HG03460 (cell line): ENCODE measurements at regions not wholly inside any gene's neighbourhood (a gene's known extent, or its start where the extent isn't known, plus 50 kb on each side); places are given as distances from the start of the nearest gene placed in this dataset.
A peak's percentile ranks its signal among the peaks of the same experiment; 100 is the strongest.

Source experiments
- ATAC-seq: cut with Tn5 transposase; IDR thresholded peaks from one replicate; pipeline ENCODE4 v1.9.1; 2021; ENCODE audit not compliant: unreplicated experiment

DNA sequence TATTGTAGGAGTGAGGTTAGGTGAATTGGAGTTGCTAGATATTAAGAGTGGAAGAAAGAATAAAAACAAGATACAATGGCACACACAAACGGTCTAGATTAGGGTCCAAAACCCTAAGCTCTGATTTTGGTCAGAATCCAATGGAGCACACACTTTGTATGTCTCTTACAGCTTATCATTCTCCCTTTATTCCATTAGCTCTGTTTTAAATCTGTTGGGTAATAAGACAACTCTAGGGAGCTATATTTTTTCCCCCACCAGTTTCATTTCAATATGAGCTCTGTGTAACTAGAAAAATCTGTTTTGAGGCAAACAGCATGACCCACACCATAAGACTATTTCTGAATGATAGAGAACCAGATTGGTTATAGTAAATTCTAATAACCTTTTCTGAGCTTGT, 465.6 kb downstream of the ADGRL2 start:
- ATAC-seq, result no peak

DNA sequence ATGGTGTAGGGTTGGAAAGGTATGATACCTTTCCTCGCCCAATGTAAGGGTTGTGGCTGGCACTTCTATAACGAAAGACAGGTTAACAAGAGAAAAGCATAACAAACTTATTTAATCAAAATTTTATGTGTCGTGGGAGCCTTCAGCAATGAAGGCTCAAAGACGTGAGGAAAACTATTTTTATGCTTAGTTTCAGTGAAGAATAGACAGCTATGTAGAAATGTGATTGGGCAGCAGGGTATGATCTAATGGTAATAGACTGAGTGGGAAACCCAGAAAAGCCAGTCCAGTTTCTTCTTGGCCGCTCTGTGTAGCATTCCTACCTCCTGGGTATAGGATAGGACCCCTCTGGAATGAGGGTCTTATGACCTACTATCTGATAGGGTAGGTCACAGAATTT, 464.7 kb downstream of the ADGRL2 start:
- no peak for ATAC-seq

DNA sequence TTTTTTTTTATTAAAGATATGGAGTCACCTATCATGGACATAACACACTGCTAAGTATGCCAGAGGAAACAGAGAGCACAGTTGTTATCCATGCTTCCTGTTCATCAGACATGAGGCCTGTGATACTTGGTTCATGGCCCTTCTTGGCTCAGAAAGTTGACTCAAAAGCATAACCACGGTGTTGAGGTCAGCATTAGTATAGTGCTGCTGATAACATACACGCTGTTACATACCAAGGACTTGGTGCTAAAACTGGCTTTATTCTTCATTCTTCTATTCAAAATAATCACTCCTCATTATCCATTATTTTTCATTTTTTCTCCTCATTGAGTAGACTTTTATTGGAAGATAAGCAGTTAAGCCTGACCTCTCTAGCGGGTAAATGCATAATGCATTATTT, 464.1 kb downstream of the ADGRL2 start:
- no peak for ATAC-seq

DNA sequence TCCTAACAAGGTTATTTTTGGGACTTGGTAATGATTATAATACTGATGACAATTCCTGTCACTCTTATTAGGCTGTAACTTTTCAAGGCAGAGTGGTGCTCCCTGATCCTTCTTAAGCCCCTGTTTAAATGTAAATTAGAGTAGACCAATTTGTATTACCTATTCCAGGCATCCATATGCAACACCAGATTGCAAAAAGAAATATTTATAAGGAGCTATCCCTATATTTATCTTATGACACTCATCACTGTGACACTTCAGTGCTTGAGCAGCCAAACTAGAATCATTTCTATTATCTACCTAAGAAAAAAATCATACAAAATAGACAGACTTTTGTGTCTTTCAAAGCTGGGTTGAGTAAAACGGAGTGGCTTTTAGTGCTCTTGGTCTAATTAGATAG, 462.7 kb downstream of the ADGRL2 start:
- ATAC-seq, result no peak

DNA sequence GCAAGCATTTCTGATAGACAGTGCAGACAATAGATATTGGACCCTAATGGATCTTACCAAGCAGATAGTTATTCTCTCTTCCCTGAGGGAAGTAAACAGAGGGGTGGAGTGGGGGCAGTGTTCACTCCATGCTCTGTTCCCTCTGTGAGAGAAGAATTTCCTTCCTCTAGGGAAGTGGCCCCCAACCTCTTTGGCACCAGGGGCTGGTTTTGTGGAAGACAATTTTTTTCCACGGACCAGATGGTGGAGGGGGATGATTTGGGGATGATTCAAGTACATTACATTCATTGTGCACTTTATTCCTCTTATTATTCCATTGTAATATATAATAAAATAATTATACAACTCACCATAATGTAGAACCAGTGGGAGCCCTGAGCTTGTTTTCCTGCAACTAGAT, 459.9 kb downstream of the ADGRL2 start:
- no peak for ATAC-seq

DNA sequence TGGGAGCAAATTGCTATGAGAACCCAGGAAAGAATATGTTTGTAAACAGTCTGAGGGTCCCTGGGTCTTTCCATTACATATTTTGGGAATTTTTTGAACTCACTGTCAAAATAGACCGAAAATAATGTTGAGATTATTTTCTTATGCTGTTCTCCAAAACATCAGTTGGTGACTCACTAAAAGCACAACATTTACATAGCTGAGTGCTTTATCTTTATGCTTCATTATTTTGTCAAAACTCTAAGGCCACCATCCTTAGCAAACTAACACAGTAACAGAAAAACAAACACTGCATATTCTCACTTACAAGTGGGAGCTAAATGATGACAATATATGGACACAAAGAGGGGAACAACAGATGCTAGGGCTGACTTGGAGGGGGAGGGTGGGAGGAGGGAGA, 459.3 kb downstream of the ADGRL2 start:
- ATAC-seq, result no peak

DNA sequence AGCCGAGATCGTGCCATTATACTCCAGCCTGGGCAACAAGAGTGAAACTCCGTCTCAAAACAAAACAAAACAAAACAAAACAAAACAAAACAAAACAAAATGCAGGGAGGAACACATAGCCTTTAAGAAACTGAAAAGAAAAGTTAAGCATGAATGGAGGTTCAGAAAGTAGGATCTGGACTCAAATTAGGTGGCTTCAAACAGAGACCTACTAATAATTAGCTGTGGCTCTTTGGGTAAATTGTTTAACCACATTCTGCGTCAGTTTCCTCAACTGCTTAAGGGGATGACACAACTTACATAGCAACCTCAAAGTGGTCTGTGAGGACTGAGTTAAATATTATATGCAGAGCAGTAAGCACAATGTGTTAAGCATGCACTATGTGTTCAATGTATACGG, 458.2 kb downstream of the ADGRL2 start:
- ATAC-seq, result no peak

DNA sequence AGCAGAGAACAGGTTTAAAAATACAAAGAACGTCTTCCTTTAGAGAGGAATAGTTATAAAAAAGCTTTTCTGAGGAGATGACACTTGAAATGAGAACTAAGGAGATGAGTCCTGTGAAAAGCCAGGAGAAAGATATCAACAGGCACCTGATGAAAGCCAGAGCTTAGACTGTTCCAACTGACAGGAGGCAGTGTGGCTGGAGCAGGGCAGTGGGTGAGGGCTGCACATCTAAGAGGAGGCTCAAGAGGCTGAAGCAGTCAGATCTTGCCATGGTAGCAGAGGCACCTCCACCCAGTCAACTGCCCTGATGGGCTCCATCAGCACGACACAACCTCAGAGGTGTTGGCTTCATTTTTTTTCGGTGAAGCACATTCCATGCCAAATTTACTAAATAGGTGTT, 445.3 kb downstream of the ADGRL2 start:
- no peak for ATAC-seq

DNA sequence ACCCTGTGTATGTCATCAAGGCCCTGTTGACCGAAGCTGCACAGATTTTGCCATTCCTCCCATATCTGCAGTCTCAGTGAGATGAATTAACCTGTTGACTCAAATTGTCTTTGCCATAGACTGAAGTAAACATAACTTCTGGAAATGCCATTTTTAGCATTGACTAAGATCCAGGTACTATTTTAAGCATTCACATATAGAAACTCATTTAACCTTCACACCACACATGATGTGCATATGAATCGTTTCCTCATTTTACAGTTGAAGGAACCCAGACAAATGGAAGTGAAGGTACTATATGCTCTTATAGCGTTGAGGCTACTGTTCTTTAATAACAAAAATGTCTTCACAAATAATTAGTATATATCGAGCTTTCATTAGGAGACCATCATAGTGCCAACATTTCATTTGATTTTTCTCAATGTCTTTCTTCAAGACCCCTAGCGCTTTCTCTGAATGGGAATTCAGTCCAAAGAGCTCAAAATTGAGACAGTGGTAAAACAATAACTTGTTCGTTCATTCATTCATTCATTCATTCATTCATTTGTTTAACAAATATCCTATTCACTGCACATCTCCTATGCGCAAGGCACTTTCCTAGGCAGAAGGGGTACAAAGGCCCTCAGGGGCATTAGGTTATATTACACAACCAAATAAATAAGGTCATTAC, 444.7 kb downstream of the ADGRL2 start:
- no peak for ATAC-seq

DNA sequence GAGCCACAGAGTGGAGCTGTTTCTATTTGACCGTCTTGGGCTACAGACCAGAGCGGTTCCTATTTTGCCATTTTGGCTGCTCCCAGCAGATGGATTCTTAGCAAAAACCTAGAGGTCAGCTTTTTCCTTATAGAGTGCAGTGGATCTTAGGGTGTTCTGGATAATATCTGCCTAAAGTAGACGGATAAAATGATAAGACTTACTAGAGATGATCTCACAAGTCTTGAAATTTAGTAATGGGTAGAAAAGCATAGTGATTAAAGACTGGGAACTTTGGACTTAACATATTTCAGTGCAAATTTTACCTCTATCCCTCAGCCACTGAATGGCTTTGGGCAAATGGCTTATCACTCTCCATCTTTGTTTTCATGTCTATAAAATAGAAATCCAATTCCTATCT, 439.8 kb downstream of the ADGRL2 start:
- ATAC-seq, result no peak

DNA sequence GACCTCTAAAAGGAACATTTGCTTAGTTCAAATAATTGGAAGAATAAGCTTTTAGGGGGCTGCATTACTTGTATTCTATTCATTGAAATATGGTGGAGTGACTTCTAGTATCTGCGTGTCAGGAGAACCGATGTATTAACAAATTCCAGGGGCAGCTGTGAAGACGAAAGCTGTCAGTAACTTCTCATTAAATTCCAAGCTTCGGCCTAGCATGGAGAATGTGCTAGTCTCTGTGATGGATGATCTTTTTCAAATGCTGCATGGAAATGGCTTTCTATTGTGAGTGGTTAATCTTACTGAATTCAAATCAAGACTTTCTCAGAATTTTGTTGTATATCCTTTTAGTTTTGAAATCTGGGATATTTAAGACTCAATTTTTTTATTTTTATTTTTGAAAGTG, 429.9 kb downstream of the ADGRL2 start:
- no peak for ATAC-seq

DNA sequence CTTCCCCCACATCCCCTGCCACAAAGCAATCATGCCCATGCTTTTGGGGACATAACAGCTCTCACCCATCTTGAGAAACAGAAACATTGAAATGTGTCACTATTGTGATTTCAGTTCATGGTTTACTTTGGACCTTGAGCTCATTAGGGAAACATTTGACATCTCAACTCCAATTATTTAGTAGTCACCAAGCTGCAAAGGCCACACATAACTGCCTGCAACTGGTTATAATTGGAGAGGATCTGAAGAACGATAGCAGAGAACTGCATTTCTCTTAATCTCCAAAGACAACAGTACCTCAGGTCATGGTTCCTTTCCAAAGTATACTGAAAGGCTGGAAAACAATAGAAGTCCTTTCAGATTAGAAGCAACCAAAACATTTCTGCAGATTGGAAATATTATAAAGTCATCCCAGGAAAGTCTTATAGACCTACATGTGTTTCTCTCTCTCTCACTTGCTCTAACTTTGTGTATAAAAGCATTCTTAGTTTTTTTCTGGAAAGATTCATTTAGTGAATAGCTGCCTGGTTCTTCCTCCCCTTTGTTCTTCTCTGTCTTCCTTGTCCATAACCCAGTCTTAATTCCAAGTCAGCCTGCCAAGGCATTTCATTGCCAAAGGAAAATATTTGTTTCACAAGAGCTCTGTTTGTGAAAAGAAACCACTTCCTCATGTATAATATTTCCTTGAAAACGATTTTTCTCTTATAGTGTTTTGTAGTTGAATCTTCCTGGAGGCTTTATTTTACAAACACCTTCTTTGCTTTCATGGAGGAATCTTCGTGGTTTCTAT, 426.8 kb downstream of the ADGRL2 start:
- ATAC-seq, result no peak

DNA sequence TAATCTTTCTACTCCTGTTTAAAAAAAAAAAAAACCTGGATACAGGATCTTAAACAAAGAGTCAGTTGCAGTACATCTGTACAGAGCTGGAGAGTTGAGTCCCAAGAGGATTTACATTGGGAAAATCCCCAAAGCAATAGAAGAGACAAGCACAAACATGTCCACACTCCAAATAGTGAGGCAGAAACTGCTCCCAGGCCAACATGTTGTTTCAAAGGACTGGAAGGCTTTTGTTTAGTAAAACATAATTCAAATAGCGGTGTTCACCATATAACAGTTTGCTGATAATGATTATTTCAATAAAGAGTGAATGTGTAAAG, 425.4 kb downstream of the ADGRL2 start:
- no peak for ATAC-seq

DNA sequence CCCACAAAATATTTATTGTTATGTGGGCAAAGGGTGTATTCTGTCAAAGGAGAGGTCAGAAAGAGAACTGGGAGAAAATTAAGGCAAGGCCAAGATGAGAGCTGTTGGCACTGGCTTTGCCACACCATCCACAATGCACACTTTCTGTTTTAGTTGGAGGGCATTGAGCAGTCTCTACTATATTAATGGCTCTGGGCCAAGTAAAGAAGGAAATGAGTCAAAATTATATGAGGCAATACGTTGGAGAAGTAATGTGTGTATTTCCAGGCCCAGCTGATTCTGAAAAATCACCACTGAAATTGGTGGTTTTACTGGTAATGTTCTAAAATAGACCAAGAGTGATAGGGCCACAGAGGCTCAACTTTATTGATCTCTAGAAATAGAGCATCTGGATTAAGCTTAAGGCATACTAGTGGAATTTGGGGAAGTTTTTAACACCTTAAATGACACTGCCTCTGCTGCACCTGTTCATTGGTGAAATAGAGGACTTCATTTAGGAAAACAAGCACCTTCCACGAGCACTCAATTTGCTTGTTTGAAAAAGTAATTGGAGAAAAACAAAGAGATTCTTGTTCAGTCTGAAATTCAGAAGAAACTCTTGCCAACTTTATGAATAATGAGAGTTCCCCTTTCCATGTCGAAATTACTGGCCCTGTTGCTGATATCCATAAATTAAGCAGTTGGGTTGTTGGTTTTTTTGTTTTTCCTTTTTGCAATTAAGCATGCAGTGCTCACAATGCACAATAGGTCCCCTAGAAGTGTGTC, 424.9 kb downstream of the ADGRL2 start:
- ATAC-seq, result peak; percentile 68

DNA sequence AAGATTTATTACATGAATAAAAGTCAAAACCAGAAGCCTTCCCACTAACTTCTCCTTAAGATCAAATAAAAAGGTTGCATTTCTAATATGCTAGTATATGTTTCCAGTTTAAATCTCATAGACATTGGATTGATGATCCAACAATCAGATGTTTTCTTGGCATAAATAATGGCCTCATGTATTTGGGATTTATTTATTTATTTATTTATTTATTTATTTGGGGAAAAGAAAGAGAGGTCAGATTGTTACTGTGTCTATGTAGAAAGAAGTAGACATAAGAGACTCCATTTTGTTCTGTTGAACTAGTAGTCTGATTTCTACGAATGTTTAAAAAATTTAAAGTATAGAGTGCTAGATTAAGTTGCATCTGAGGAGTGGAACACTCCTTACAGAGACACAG, 422.4 kb downstream of the ADGRL2 start:
- no peak for ATAC-seq

DNA sequence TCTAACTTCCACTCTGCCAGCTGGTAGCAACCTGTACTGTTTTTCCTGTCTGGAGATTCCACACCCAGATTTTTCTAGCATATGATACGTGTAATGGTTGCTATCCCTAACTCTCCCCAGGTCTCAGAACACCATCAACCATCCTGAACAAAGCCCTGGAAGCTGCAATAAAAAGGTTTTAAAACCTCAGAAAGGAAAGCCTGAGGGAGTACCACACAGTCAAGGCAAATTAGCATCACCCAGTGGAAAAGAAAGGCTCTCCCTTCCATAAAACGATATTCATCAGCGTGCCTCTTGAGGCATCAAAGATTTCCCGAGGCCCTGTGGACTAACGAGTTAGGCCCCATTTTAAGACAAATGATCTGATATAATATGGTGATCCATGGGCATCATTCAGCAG, 421.0 kb downstream of the ADGRL2 start:
- ATAC-seq, result no peak

DNA sequence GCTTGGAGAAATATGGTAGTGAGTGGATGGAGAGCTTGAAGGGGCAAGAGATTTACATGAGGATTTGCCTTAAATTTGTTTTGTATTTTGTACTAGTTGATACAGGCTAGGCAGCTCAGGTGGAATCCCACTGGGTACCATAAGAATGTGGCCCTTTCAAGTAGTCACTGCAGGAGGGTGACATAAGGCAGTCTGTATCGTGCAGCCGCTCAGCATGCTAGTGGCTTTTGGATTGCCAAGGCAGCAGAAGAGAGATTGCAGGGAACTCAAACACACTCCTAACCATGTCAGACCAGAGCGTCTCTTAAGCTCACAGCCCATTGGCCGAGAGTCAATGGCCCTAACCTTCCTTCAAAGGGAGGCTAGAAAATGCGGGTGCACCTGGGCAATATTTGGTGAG, 420.0 kb downstream of the ADGRL2 start:
- ATAC-seq, result no peak

DNA sequence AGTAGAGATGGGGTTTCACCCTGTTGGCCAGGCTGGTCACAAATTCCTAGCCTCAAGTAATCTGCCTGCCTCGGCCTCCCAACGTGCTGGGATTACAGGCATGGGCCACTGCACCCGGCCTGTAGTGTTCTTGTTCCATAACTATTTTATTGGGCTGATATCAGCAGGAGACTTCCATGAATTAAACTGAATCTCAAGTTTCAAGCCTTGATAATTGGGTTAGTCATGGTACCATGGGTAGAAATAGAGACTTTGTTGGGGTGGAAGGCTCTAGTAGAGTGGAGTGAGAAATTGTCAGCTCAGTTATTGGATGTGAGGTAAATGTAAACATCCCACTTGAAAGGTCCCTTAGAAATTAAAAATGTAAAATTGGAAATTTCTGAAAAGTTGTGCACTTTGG, 419.1 kb downstream of the ADGRL2 start:
- no peak for ATAC-seq

DNA sequence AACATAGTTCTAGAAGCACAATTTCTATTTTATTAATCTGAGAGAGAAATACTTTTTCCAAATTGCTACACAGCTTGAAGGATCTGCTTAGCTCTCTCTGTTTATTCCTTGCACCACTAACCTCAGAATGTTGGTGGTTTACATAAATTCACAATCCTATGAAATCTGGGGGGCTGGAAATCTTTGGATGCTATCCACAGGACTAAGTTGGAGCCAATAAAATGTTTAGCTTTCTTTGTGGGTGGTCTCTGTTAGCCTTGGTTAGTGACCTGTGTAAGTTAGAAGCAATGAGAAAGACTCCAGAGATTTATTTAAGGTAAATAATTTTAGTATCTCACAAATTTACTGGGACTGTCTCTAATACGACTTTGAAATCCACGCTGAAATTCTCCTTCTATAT, 418.1 kb downstream of the ADGRL2 start:
- no peak for ATAC-seq

DNA sequence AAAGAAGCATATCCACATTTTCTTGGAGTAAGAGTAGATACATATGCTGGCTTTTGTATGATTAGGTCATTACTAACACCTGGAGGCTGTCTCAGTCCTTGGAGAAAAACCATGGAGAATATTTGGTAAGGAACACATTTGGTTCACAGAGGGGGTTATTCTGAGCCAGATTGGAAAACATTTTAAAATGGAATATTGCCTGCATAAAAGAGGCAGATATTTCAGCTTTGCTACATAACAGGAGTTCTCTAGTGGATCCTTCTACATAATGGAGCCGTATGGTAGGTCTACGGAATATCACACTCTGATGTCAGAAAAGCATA, 415.1 kb downstream of the ADGRL2 start:
- no peak for ATAC-seq

DNA sequence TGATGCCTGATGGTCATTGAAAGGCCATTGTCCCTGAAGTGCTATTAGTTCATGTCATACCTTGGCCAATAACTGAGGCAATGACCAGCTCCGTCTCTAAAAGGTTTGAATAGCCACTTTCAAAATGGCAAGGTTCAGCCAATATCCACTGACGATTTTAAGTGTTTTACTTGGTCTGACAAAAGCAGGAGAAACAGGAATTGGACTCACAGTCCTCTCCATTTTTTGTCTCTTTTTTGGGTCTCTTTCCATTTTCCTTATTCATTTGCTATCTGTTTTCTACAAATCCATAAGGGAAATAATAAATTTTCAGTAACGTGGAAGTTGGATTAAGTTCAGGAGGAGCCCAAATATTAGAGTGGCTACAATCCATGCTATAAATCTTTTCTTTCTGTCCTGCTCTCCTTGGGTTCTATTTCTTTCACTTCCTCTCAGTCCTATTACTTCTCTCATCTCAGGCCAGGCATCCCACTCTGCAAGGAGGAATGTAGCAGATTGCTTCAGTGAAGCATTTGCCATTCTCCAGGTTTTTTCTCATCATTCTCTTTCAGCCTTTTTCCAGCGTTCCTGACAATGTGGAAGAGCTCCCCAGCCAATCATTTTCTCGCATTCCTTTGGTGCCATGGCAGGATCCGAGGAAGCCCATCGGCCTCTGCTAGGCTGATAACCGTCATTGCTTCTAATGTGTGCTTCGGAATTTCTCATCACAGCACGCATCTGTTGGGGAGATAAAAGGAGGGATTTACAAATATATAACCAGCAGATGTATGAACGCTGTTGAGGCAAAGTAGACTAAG, 414.5 kb downstream of the ADGRL2 start:
- no peak for ATAC-seq

DNA sequence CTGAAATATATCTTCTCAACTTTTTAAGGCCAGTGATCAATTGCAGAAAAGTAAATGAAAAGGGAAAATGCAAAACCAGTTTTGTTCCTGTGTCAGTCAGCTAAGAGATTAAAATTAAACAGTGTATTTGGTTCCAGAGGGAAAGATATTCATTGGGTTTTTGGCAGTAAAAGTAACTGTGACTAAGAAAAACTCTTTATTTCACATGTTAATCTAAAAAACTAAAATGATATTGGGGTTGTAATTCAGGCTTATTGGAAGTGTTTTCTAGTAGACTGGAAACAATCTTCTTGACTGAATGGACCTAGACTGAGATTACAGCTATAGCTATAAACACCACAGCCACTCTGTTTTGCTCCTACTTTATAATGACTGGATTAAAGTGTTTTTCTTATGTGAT, 413.9 kb downstream of the ADGRL2 start:
- ATAC-seq, result no peak
